ENCODE measurements at regions not wholly inside any gene's neighbourhood (a gene's known extent, or its start where the extent isn't known, plus 50 kb on each side); places are given as distances from the start of the nearest gene placed in this dataset.
A peak's percentile ranks its signal among the peaks of the same experiment; 100 is the strongest.

GRCh38 chr12:111112311-111113098 lies 192.1 kb upstream of the MYL2 start:
- Histone ChIP-seq H4K5ac (ENCODE audit: insufficient read length, low read depth, low read length) (no peak overlapping the region), H2AFZ (ENCODE audit: low read length) (no peak overlapping the region), H3K4ac (replicated peaks; ENCODE audit: insufficient read length, low read depth, low read length) (no peak overlapping the region), H3K23me2 (ENCODE audit: low read depth, low read length) (no peaks in the 10 kb centered on the region), H2AK5ac (ENCODE audit: low read depth, low read length) (no peak overlapping the region), H4K20me1 (replicated peaks in 1 of 2; ENCODE audit: control insufficient read depth in 1 of 2, insufficient read depth in 2 of 2, low read length in 2 of 2) (no peaks in the 10 kb centered on the region), H4K91ac (replicated peaks; ENCODE audit: insufficient read length, low read length) (no peak overlapping the region), H3K27me3 (replicated peaks in 1 of 4; ENCODE audit: control insufficient read depth in 3 of 4, extremely low read depth in 1 of 4, insufficient read depth in 3 of 4, low read length in 3 of 4) (no peaks in the 10 kb centered on the region), H3K79me1 (ENCODE audit: low read depth, low read length) (no peaks in the 10 kb centered on the region), H2BK120ac (replicated peaks; ENCODE audit: low read depth, low read length) (no peak overlapping the region), H3K56ac (replicated peaks; ENCODE audit: insufficient read length, low read depth, low read length) (no peak overlapping the region), H2BK15ac (ENCODE audit: low read length) (no peak overlapping the region), H2BK20ac (ENCODE audit: low read length) (no peak overlapping the region), H3K9ac (replicated peaks in 1 of 4; ENCODE audit: extremely low read depth in 1 of 4, low read depth in 3 of 4, low read length in 3 of 4) (no peak overlapping the region), H4K8ac (ENCODE audit: extremely low read depth, insufficient read depth, low read length) (no peak overlapping the region), H3K14ac (ENCODE audit: insufficient read length) (no peak overlapping the region), H2BK5ac (ENCODE audit: low read depth, low read length) (peak overlapping the region; percentile 32; the same call in 1 of the 2 replicates), H3K27ac (ENCODE audit: low read depth, low read length) (no peak overlapping the region), H3K4me2 (ENCODE audit: insufficient read depth in 1 of 2, low read depth in 2 of 2, low read length in 2 of 2) (no peak overlapping the region), H2BK12ac (ENCODE audit: low read depth, low read length) (no peak overlapping the region), H3K9me3 (ENCODE audit: insufficient read depth in 2 of 2, low read depth in 1 of 2, low read length in 1 of 2) (peaks cover 4 to 6% of the 10 kb centered on the region in 2 experiments; a peak in 2 of 4 replicates), H3K18ac (ENCODE audit: extremely low read depth, low read length) (no peak overlapping the region), H3K36me3 (ENCODE audit: control insufficient read depth in 2 of 4, insufficient read depth in 4 of 4, low read length in 3 of 4) (no peaks in the 10 kb centered on the region), H3K4me1 (replicated peaks in 1 of 4; ENCODE audit: control insufficient read depth in 3 of 4, insufficient read depth in 4 of 4, low read length in 3 of 4) (no peaks in the 10 kb centered on the region; a peak in 1 of 7 replicates), H3K23ac (ENCODE audit: insufficient read length) (no peak overlapping the region), H3K4me3 (ENCODE audit: extremely low read depth in 1 of 4, insufficient read depth in 2 of 4, low read depth in 3 of 4, low read length in 4 of 4) (no peak overlapping the region), H3K79me2 (ENCODE audit: control insufficient read depth in 1 of 2, insufficient read depth in 2 of 2, low read length in 2 of 2) (no peaks in the 10 kb centered on the region)
- CTCF ChIA-PET (ENCODE audit: partially characterized antibody): interaction anchor here (1.7 to 2.8 kb wide), 2 partner anchors 17 to 156 kb away, joined by 3 to 7 read pairs; no protein-coding TSS in a partner anchor
- 87% methylated on average over 14 of the region's 14 CpGs; no CpG with 5 or more reads in 1 of the 2 experiments for WGBS, 2 experiments (ENCODE audit: extremely low coverage in 1 of 2, insufficient coverage in 1 of 2, insufficient read length in 1 of 2, insufficient replicate concordance in 2 of 2, low coverage in 1 of 2, low lambda C conversion rate in 2 of 2, missing lambda C conversion rate in 1 of 2)
- DNase-seq (ENCODE audit: low read depth in 1 of 2, low spot score in 2 of 2) (no peak), FAIRE-seq (no peak)
- POLR2A ChIA-PET (ENCODE audit: partially characterized antibody): no interaction called here
- TF ChIP-seq POLR2A (IDR thresholded peaks at IDR 0.05; ENCODE audit: control extremely low read depth in 1 of 2, low read depth in 2 of 2, low read length in 2 of 2) (no peak), CBX8 (IDR thresholded peaks at IDR 0.05; ENCODE audit: borderline replicate concordance, low read depth, low read length) (no peak), POLR2AphosphoS5 (IDR thresholded peaks at IDR 0.05; ENCODE audit: low read depth, low read length) (no peak), SUZ12 (IDR thresholded peaks at IDR 0.05; ENCODE audit: low read length) (no peak)
